ENCODE measurements at regions not wholly inside any gene's neighbourhood (a gene's known extent, or its start where the extent isn't known, plus 50 kb on each side); places are given as distances from the start of the nearest gene placed in this dataset.

DNA sequence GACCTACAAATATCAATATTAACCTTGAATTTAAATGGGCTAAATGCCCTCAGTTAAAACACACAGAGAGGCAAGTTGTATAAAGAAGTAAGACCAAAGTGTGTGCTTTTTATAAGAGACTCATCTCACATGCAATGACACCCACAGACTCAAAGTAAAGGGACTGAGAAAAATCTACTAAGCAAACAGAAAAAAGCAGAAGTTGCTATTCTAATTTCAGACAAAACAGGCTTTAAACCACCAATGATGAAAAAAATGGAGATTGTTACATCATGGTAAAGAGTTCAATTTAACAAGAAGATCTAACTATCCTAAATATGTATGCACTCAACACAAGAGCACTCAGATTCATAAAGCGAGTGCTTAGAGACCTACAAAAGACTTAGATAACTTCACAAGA, 741.9 kb upstream of the MARCKS start:
- DNase-seq: no peak

DNA sequence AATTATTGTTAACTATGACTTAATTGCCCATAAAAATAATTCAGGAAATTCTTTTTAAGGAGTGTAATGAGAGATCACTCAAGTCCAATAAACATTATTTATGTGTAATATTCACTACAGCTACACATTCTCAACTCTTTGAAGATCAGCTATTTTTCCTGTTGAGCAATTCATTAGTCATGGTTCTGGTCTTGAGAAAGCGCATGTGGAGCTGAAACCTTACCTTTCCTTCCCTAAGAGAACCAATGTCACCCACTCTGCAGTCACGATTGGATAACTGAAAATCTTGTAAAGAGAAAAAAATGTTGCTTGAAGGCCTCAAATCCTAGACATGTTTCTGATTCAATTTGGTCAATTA, 736.9 kb upstream of the MARCKS start:
- no peak for DNase-seq

DNA sequence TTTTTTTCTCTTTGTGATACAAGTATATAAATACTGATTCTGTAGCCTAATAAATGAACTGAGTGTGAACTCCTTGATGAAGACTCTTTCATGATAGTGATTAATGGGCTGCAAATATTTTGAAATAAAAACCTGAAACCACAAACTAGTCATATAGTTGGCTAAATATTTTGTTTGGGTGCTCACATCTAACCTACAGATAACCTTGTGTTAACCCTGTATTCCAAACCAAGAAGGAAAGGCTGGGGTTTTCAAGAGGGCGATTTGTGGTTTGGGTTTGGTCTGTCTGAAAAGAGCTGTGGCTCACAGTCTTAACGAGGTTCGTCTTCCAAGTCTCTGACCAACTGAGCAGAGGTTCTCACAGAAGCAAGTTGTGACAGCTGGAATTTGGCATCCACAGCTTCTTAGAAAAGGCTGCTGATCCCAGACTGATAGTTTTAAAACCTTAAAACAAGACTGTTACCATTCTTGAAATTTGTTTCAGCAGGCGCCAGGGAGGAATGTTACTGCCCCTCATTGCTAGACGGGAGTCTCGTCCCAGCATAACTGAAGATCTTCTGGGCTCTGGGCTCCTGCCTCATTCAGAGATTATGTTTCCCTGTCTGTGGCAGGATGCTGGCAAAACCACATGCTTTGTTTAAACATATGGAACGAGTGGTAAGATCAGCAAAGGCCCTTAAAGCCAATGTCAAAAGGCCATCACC, 736.4 kb upstream of the MARCKS start:
- no peak for DNase-seq

DNA sequence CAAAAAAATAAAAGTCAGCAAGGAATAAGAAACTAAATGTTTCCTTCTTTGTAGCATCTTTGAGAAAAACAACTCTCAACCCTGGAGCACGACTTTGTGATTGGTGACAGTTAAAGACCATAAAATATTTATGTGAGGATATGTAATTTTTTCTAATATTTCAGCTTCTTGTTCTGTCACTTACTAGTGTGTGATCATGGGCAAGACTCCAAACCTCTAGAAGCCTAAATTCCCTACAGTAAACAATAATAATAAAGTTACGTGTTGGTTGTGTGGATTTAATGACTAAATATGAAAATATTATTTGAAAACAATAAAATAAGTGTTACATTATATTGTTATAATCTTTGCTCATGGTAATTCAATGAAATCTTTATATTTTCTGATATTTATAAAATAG, 735.6 kb upstream of the MARCKS start:
- no peak for DNase-seq

DNA sequence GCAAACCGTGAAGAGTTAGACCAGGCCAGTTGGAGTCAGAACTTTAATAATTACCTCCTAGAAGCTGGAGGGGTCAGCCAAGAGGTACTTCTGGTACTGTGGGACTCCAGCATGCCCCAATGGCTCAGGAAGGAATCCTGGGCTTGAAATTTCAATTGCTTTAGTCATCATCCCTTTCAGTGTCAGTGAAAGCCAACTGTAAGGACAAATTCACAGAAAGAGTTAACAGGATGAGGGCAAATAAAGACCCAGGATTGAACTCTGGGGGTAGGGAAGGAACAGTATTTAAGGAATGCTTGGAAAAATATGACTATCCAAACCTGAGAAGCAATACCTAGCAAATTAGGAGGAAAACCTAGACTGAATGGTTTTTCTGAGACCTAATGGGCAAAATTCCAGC, 735.1 kb upstream of the MARCKS start:
- no peak for DNase-seq

DNA sequence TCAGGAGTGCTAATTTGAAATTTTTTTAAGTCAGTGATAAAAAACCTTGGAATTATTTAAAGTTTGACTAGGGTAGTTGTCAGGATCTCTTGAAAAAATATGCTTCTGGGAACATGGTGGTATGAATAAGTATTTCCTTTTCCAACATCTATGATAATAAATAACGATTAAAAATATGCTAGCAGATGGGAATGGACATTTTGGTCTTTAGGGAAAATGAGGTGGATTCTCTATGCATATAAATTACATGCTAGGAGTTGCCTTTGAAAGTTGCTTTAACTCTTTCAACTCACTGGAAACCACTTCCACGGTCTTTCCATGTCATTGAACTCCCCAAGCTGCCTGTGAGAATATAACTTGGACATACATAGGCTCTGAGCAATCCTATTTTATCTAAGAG, 731.5 kb upstream of the MARCKS start:
- no peak for DNase-seq

DNA sequence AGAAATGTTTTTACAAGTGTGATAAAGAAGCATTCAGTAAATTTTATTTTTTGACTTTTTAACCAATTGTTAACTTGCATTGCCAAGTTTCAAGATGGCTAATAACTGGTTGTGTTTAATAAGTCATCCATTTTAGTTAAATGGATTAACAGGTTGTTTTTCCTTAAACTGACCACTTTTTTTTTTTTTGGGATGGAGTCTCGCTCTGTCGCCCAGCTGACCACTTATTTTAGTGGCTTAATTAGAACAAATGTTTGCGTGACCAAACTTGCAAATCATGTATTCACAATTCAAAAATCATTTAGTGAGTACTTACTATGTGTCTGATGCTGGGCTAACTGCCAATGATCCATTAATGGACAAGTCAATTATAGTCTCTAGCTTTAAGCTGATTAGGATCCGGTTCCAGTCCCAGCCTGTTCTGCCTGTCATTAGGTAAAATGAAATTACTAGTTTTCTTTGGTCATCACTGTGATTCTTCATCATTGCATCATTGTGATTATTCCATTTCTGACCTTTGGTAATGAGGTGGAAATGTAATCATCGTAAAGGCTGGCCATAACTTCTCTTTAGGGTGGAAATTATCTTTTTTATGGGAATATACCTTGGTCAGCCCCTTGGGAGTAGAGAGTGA, 729.2 kb upstream of the MARCKS start:
- no peak for DNase-seq

DNA sequence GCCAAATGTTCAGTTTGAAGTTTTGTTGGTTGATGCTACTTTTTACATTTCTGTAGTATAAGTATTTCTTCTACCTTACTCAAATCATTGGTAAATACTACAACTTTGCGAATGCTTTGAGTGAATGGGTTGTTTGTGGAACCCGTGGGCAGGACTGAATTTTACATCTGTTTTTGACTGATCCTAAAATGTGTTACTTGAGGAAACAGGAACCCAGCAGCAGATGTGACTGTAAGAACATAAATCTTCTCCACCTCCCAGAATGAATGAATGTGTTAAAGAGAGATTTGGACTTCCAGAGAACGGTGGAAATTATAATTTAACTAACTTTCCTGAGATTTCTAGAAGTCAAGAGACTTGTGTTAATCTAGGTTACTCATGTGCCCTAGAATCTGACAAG, 728.5 kb upstream of the MARCKS start:
- no peak for DNase-seq

DNA sequence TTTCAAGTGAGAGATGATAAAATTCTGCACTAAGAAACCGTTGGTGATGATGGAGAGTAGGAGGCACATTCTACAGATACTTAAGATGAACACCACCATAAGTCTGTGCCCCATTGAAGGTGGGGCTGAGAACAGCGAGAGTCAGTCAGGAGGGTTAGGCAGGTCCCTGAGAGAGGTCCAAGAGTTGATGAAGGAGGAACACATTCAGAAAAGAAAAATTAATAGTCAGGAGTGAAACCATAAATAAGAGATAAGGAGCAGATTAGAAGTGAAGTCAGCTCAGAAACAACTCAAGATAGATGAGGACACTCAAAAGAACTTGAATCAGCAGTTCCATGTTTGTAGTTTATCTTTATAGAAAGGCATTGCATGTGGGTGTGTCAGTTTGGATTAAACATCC, 727.2 kb upstream of the MARCKS start:
- DNase-seq: no peak

DNA sequence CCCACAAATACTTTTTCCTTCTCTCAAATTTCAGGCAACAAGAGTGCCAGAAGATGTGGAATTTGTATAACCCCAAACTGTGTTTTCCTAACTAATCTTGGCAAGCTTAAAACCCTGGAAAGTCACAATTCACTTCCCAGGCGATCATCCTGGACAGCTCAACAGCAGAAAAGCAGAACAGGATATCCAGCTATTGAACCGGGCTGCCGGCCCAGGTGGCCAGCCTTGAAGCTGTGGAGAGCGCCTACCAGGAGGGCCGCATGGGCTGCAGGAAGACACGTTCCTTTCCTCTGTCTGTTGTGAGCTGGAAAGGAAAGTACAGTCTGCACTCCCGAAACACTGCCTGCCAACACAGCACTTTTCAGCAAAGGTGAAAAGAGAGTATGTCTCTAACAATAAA, 719.7 kb upstream of the MARCKS start:
- DNase-seq: no peak

DNA sequence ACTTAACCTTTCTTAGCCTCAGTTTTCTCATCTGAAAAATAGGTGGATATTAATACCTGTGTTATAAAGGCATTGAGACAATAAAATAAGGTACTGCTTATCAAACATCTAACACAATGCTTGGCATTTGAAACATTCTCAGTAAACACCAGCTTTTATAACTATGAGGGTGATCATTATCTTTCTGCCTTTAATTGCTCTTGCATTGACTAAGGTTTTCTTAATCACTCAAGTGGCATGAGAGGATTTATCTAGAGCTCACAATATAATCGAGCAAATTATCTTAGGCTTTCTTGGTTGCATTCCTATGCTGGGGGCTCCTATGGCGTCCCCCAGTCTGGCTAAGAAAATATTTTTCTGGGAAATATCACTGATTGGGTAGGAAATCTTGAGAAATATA, 716.4 kb upstream of the MARCKS start:
- DNase-seq: no peak

DNA sequence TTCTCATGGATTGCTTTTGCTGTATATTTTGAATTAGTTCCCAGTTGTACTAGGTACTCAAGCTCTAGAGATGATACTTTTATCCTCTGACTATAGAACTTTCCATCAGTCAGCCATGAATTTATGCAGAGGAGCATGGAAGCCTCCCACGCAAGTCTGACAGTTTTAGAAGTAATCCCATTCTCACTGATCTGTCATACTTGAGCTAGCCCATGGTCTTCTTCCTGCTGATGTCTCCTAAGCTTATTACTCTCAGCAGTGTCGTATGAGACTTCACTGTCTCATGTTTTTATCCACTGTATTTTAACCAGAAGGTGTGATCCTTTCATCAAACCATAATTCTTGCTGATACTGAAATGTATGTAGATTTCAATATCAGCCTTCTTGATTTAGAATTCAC, 715.2 kb upstream of the MARCKS start:
- DNase-seq: no peak

DNA sequence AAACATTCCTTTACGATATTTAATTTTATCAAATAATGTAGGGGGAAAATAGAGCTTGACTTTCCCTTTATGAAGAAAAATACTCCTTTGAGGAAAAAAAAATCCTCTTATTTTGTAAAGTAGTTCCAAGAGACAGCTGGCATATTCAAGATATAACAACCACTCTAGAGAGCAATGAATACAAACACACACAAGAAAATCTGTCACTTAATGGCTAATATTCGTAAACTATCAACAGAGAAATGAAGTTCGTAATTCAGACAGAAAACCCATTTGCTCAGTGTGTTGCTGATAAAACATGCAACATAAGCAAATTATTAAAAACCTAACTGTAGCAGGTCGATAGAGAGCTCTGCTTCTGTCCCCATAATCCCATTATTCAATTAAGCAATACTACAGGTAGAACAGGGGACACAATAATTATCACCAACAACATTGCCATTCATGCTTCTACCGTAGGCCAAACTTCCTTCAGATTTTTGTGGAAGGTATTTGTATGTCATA, 714.4 kb upstream of the MARCKS start:
- no peak for DNase-seq

DNA sequence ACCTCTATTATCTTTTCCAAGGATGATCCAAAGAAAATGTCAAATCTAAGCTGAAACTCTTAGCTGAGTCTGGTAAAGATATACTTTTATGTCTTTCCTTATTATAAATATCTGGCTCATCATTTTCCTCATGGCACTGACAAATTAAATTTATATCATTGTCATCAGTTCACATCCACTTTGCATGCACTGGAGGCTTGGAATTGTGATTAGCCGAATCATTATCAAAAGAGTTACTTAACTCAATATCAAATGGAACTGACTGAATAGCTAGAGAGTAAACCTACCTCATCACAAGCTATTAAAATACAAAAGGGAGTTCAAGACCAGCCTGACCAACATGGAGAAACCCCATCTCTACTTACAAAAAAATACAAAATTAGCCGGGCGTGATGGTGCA, 713.9 kb upstream of the MARCKS start:
- no peak for DNase-seq

DNA sequence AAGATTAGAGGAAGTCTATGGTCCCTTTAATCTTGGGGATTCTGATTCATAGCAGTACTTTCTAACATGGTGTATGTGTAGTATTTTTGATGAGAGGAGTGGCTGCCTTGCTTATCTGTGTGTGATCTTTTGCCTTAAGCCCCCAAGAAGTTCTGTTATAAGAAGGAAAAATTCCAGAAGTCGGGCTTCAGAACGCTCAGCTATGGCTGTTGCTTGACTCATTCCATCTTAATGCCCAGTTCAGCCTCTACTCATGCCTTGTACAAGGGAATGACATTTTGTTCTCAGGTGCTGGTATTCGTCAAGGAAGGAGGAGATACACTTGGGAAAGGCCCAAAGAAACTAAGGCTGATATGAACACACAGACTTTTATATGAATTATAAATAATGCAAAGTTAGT, 713.0 kb upstream of the MARCKS start:
- DNase-seq: no peak

DNA sequence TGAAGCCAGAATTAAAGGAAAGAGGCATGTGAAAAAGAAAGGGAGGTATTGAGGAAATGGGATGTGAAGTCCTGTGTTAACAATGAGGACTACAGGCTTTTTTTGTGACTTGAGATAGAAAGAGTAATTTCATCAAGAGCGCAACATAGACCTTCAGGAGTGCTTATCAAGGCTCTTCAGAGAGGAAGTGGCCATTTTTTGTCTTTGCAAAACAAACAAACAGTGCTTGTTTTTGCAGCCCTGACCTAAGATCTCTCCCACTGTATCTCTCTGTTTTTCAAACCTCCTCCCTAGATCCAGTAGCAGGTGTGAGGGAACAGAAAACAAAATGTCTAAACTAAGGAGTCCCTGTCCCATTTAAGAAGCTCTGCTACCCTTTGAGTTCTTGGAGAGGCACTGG, 710.3 kb upstream of the MARCKS start:
- no peak for DNase-seq

DNA sequence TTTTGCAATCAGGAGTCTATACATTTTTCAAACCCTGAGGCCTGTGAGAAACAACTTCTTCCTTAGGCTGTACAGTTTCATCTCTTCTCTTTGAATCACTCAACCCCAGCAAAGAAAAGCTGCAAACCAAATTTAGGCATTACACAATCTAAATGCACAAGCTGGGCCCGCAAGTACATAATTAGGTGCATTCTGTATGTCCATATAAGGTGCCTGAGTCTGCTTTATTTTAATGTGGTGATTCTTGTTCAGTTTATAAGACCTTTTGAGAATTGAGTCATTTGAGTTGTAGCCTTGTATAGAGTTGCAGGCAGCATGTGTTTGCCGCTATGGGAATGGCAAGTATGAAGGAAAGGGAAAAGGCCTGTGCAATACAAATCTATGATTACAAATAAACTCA, 709.6 kb upstream of the MARCKS start:
- no peak for DNase-seq

DNA sequence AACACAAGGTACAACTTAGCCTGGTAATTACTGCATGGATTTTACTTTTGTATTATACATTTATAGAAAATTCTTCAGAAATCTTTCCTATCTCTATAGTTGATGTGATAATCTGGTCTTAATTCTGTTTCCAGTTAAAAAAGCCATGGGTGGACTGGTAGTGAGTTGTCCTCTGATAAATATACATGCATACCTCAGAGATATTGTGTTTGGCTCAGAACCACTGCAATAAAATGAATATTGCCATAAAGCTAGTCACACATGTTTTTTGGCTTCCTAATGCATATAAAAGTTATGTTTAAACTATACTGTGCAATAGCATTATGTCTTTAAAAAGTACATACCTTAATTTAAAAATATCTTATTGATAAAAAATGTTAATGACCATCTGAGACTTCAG, 708.6 kb upstream of the MARCKS start:
- no peak for DNase-seq

DNA sequence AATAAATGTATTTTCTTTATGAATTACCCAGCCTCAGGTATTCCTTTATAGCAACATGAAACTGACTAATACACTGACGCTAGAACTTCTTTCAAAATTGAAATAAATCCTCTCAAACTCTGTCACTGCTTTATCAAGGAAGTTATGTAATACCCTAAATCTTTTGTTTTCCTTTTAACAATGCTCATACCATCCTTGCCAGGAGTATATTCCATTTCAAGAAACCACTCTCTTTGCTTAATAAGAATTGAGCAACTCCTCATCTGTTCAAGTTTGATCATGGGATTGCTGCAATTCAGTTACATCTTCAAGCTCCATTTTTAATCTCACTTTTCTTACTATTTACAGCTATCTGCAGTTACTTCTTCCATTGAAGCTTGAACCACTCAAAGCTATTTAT, 707.6 kb upstream of the MARCKS start:
- DNase-seq: no peak

DNA sequence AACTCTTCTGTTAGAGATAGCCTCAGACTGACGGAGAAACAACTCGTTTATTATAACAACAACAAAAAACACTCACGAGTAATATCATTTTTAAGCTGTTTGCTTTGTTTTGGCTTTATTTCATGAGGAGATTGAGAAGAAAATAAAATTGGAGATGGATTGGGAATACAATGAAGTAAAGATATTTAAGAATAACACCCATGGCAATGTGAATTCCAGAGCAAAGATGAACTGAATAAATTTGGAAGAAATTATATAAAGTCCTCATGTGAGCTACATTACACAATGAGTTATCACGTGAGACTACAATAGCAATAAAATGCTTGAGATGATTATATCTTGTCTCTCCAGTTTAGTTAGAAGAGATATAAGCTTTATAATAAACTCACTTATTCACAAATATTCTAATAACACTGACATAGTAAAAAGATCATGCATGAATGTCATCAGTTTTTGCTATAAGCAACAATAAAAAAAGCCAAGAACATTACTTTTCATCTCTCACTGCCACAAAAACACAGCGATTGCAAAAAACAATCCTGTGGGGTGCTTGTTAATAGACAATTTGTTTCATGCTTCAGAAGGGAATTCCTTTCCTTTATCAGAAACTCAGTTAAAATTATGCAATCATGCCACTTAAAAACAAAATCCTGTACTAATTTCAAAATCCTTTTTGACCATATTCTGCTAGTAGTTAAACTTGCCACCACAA, 696.7 kb upstream of the MARCKS start:
- DNase-seq: no peak

DNA sequence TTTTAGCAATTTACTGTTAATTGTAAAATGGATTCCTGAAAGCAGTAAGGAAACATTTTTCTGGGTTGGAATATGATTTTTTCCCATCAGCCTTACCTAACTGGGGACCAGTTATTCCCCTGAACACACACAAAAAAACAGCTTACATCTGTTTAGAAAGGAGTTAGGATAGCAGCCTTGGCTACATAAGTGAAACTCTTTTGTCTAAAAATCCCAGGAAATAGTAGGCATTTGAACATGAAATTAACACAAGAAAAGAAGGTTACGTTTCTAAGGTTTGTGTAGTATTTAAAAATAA, 696.2 kb upstream of the MARCKS start:
- DNase-seq: no peak

DNA sequence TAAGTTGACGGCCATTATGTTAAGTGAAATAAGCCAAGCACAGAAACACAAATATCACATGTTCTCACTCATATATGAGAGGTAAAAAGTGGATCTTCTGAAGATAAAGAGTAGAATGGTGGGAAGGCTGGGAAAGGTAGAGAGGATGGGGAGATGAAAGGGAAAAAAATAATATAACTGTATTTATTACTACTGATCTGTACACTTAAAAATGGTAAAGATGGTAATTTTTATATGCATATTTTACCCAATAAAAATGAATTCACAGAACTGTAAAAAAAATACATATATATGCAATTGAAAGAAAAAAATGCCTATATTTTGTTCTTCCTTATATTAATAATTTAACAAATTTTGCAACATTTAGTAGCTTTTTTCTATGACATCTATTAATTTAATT, 694.4 kb upstream of the MARCKS start:
- DNase-seq: no peak

DNA sequence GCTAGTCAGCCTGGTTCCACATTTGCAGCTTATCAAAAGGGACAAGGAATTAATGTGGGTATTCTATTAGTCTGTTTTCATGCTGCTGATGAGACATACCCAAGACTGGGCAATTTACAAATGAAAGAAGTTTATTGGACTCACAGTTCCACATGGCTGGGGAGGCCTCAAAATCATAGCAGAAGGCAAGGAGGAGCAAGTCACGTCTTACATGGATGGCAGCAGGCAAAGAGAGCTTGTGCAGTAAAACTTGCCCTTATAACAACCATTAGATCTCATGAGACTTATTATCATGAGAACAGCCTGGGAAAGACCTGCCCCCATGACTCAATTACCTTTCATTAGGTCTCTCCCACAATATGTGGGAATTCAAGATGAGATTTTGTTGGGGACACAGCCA, 689.1 kb upstream of the MARCKS start:
- DNase-seq: no peak

DNA sequence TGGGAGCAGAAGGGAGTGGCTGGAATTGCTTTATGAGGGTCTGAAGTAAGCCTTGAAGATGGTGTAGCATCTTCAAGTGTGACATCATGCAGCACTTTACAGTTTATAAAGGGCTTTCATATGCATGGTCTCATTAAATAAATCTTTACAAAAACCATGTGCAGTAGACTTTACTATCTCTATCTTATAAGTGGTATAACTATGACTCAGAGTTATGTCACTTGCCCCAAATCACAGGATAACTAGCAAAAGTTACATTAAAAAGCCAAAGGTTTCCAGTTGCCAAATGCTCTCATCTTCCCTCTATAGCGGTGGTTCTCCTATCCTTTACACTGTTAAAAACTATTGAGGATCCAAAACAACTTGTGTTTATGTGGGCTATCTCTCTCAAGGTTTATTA, 687.7 kb upstream of the MARCKS start:
- no peak for DNase-seq

DNA sequence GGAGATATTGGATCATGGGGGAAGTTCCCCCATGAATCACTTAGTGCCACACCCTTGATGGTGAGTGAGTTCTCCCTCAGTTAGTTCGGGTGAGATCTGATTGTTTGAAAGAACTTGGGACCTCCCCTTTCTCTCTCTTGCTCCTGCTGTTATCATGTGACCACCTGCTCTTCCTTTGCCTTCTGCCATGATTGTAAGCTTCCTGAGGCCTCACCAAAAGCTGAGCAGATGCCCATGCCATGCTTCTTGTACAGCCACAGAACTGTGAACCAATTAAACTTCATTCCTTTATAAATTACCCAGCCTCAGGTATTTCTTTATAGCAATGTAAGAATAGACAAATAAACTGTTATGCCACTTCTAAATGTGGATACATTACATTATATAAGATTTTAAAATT, 686.7 kb upstream of the MARCKS start:
- no peak for DNase-seq

Data from activated CD4-positive, alpha-beta T cell treated with anti-CD3 and anti-CD28 coated beads, Interleukin-2, Interleukin-6, amounts not matched to agents 100 ng/mL and 50 ng/mL, durations not matched to agents 16 hours and 8 hours (primary cell).